GM19438 (cell line): ENCODE measurements at regions not wholly inside any gene's neighbourhood (a gene's known extent, or its start where the extent isn't known, plus 50 kb on each side); places are given as distances from the start of the nearest gene placed in this dataset.

ENCODE experiments used
- ATAC-seq: cut with Tn5 transposase; IDR thresholded peaks from one replicate; pipeline ENCODE4 v1.9.1; 2021; ENCODE audit warnings: low read depth; ENCODE audit not compliant: unreplicated experiment

GRCh38 chr18:41758534-41758933 is 196.5 kb upstream of the PIK3C3 start:
- no peak for ATAC-seq

GRCh38 chr18:41756141-41756540 is 198.9 kb upstream of the PIK3C3 start:
- ATAC-seq: no peak

- ATAC-seq: no peak
These were observed 200.7 kb upstream of the PIK3C3 start for GRCh38 chr18:41754332-41754731.

GRCh38 chr18:41753826-41754225 is 201.2 kb upstream of the PIK3C3 start:
- no peak for ATAC-seq

GRCh38 chr18:41752826-41753225 is 202.2 kb upstream of the PIK3C3 start:
- no peak for ATAC-seq

DNA sequence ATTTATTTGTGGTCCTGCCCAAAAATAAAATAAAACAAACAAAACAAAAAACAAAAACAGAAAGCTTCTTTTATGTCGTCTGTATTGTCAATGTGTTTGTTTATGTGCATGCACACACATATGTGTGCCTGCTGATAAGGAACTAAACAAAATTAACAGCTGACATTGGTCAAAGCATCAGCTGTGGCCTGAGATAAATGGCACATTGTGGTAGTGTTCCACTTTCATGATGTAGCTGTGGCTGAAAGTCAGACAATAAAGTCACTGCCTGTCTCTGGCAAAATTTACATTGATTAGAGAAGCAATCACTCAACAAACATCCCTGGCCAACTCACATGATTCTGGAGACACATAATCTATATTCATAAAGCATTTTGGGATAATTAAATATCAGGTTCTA is 203.4 kb upstream of the PIK3C3 start:
- ATAC-seq: no peak

DNA sequence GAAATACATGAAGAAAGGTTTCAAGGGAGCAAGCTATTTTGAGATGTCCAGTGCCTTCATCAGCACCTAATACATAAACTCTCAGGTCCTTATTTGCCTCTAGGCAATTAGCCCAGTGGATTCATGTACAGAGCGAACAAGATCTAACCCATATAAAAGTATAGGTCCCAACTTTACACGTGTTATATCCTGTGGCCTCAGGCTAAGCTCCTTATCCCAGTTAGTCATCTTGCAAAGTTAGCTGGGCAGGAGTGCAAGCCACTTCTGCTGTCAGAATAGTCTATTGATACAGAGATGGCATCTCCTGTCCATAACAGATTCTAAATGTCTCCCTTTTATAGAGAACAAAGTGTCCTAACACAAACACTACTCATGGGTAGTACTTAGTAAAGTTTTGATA is 203.9 kb upstream of the PIK3C3 start:
- no peak for ATAC-seq

- ATAC-seq: no peak
These were observed 207.3 kb upstream of the PIK3C3 start for GRCh38 chr18:41747723-41748242.

GRCh38 chr18:41745166-41746049 is 209.6 kb upstream of the PIK3C3 start:
- ATAC-seq: no peak

DNA sequence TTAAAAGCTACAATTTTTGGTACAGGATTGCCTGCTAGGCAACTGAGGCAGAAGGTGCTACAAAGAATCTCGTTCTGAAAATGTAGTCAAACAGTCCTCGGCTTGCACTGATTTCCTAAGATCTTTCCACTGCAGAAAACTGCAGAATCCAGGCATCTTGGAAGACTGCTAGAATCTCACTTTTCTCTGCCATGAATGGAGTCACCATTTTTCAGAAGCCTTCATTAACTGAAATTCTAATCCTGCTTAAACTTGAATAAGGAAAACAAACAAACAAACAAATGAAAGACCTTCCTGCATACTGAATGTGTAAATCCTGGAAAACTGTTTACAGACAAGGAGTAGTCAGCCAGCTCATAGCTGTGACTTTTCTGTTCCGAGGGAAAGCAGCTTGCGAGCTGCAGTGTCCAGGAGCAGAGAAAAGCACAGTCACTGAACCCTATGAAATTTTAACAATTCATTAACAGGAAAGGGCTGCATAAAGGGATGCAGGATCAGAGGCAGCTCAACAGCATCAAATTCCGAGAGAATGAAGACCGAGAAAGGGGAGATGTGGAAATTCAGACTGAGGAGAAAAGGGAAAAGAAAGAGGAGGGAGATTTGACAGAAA is 210.5 kb upstream of the PIK3C3 start:
- ATAC-seq: no peak

GRCh38 chr18:41737218-41737617 is 217.8 kb upstream of the PIK3C3 start:
- no peak for ATAC-seq

GRCh38 chr18:41734917-41735316 is 220.1 kb upstream of the PIK3C3 start:
- no peak for ATAC-seq

DNA sequence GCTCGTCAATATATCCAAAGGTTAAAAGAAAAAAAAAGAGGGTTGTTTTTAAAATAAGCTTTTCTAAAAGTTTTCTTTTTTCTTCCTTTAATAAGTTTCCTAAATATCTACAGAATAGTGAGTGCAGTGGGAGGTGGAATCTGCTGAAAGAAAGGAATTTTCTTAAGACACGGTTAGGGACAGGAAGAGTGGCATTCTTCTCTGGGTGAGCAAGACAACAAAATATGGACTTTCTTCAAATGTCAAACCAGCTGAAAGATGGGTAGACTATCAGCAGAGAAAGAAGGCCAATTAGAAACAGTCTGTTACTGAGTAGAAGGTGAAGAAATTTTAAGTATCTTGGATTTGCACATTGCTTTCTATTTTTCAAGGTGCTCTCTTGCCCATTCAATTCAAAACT is 222.7 kb upstream of the PIK3C3 start:
- no peak for ATAC-seq

- no peak for ATAC-seq
These were observed 223.2 kb upstream of the PIK3C3 start for GRCh38 chr18:41731884-41732283.

DNA sequence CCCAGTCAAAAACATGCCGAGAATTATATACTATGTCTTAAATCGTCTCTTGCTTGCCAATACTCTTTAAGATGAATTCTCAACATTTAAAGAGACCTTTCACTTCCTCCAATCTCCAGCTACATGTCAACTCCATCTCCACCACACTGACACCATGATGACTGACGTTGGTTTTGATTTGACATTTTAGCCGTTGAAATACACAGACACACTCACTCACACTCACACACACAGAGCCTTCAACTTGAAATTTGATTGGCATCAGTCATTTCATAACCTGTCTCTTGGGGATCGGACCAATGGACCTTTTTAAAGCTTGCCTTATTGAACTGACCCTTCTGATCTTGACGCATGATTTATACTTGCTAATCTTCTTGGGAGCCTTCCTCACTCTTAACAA is 230.8 kb upstream of the PIK3C3 start:
- no peak for ATAC-seq

DNA sequence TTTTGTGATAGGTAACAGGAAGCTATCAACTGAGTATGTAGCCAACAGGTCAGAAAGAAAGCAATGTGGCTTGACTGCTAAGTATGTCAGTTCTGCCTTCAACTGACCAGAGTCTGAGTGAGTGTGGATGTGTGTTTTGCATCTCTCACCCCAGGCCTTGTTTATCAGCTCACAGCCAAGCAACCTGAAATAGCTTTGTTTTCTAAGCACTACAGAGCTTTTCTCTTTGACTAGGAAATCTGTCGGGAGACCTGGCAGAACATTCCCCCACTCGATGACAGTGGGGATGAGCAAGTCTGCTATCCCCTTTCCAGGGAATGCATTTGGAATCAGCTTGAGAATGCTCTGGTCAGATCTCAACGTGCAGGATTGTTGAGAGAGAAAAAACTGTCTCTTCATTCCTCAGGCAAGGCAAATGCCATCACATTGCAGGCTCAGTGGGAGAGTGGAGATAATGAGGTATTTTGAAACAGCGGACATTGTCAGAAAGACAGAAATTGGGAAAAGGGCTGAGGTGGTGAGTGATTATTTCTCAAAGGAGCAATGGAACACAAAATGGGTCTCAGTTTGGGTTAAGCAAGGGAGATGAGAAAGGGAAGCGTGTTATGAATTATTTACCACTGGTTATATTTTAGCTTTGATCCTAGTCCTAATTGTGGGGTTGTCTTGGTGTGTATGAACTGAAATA is 233.8 kb upstream of the PIK3C3 start:
- no peak for ATAC-seq

DNA sequence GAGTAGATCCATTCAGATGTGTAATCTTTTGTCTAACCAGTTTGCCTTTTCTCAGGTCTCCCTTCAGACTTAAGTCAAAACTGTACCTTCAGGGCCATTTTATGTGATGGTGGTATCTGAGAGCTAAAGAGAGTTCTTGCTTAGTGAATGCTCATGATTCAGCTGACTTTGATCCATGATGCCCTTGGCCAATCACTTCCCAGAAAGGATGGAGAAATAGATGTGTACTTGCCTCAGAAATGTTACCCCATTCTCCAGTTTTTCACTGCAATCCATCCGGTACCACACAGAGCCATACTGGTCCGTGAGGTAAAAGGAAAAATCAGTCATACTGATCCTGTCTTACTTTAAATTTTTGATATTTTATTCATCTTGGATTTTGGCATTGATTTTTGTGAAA is 234.8 kb upstream of the PIK3C3 start:
- no peak for ATAC-seq

DNA sequence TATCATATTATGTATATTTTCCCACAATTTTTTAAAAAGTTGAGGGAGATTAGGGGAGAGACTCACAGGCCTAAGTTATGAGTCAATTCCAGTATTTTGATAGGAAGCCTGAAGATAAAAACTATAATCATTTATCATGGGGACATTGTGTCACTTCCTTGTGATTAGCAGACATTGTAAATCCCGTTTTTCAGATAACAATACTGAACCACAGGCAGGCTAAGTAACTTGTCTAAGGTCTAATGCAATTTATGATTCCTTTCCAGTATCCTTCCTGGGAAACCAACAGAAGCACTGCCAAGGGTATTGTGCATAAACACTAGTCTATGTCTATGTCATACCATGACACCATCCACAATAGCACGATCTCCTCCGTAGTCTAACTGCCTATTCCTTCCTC is 235.2 kb upstream of the PIK3C3 start:
- ATAC-seq: no peak

DNA sequence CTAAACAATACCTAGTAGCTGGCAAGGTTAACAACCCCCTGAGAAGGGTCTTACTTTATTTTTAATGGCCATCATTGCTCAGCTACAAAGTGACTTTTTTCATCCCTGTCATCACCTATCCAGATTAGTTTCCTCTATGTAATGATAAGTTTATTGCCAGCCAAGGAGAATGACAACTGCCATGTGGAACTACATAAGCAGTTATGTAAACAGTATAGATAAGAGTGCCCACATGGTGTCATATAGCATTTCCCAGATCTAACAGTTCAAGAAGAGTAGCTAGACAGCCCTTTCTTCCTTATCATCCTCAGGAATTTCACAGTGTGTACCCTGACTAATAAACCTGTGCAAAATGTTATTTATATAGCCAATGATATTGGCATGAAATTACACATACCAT is 240.2 kb upstream of the PIK3C3 start:
- no peak for ATAC-seq

- ATAC-seq: no peak
These were observed 240.8 kb upstream of the PIK3C3 start for GRCh38 chr18:41713969-41714825.
